GM18511 (cell line): ENCODE measurements at regions not wholly inside any gene's neighbourhood (a gene's known extent, or its start where the extent isn't known, plus 50 kb on each side); places are given as distances from the start of the nearest gene placed in this dataset.
A peak's percentile ranks its signal among the peaks of the same experiment; 100 is the strongest.

Source experiments
- ATAC-seq: cut with Tn5 transposase; IDR thresholded peaks from one replicate; pipeline ENCODE4 v1.9.1; 2021; ENCODE audit warnings: mild to moderate bottlenecking, moderate library complexity; ENCODE audit not compliant: unreplicated experiment

GRCh38 chr1:195584870-195585624 lies 1023.2 kb downstream of the KCNT2 start:
- no peak for ATAC-seq

GRCh38 chr1:195580988-195581387 lies 1027.3 kb downstream of the KCNT2 start:
- ATAC-seq: peak; percentile 55

GRCh38 chr1:195577748-195578147 lies 1030.5 kb downstream of the KCNT2 start:
- no peak for ATAC-seq

- no peak for ATAC-seq
Observed at GRCh38 chr1:195576641-195577040, 1031.6 kb downstream of the KCNT2 start.

GRCh38 chr1:195574511-195574910 lies 1033.7 kb downstream of the KCNT2 start:
- ATAC-seq: no peak

- ATAC-seq: no peak
Observed at GRCh38 chr1:195569934-195570333, 1038.3 kb downstream of the KCNT2 start.

GRCh38 chr1:195568389-195568788 lies 1039.9 kb downstream of the KCNT2 start:
- ATAC-seq: no peak

GRCh38 chr1:195562074-195562473 lies 1046.2 kb downstream of the KCNT2 start:
- ATAC-seq: no peak

- ATAC-seq: no peak
Observed at GRCh38 chr1:195550071-195550862, 1058.0 kb downstream of the KCNT2 start.

GRCh38 chr1:195530961-195531360 lies 1077.3 kb downstream of the KCNT2 start:
- no peak for ATAC-seq

GRCh38 chr1:195529881-195530280 lies 1078.4 kb downstream of the KCNT2 start:
- no peak for ATAC-seq

- ATAC-seq: no peak
Observed at GRCh38 chr1:195520757-195521156, 1087.5 kb downstream of the KCNT2 start.

GRCh38 chr1:195516036-195516435 lies 1092.2 kb downstream of the KCNT2 start:
- no peak for ATAC-seq

GRCh38 chr1:195511501-195511900 lies 1096.7 kb downstream of the KCNT2 start:
- no peak for ATAC-seq

- ATAC-seq: no peak
Observed at GRCh38 chr1:195501118-195501517, 1107.1 kb downstream of the KCNT2 start.

- ATAC-seq: no peak
Observed at GRCh38 chr1:195495720-195496635, 1112.3 kb downstream of the KCNT2 start.

GRCh38 chr1:195482137-195482536 lies 1126.1 kb downstream of the KCNT2 start:
- no peak for ATAC-seq

GRCh38 chr1:195481293-195481692 lies 1126.9 kb downstream of the KCNT2 start:
- ATAC-seq: no peak

GRCh38 chr1:195475568-195475967 lies 1132.7 kb downstream of the KCNT2 start:
- no peak for ATAC-seq

GRCh38 chr1:195472291-195472690 lies 1135.9 kb downstream of the KCNT2 start:
- ATAC-seq: no peak

GRCh38 chr1:195466639-195467038 lies 1141.6 kb downstream of the KCNT2 start:
- ATAC-seq: no peak
